ENCODE measurements at regions not wholly inside any gene's neighbourhood (a gene's known extent, or its start where the extent isn't known, plus 50 kb on each side); places are given as distances from the start of the nearest gene placed in this dataset.

- dilution Hi-C loops (cut with HindIII; ENCODE audit: low sequenced_read_pairs, unreplicated experiment), result no loop called here
- Histone ChIP-seq H3K4me2 (ENCODE audit: low read depth, low read length) (no peak overlapping the region), H3K18ac (ENCODE audit: low read depth, low read length) (no peak overlapping the region), H3K27me3 (ENCODE audit: control insufficient read depth, insufficient read depth, low read length) (no peaks in the 10 kb centered on the region), H3K27ac (ENCODE audit: insufficient read depth, low read length) (no peak overlapping the region), H3K4me1 (ENCODE audit: control insufficient read depth, insufficient read depth, low read length) (no peaks in the 10 kb centered on the region), H4K20me1 (ENCODE audit: insufficient read depth, low read length) (no peaks in the 10 kb centered on the region), H3K56ac (ENCODE audit: extremely low read depth, insufficient read depth, low read length) (no peak overlapping the region), H4K8ac (ENCODE audit: low read depth in 2 of 2, low read length in 2 of 2) (no peak overlapping the region), H3K23ac (ENCODE audit: low read depth, low read length) (no peak overlapping the region), H2BK15ac (ENCODE audit: low read depth, low read length) (no peak overlapping the region), H2AK5ac (ENCODE audit: low read depth, low read length) (no peak overlapping the region), H2AK9ac (replicated peaks; ENCODE audit: low read depth, low read length, poor library complexity) (no peak overlapping the region), H4K5ac (ENCODE audit: low read depth, low read length) (no peak overlapping the region), H3K9me3 (ENCODE audit: control insufficient read depth, insufficient read depth, low read length) (peaks cover 71% of the 10 kb centered on the region), H3K9ac (ENCODE audit: low read depth, low read length) (no peak overlapping the region), H2BK120ac (ENCODE audit: low read depth, low read length) (no peak overlapping the region), H2BK5ac (ENCODE audit: low read depth, low read length, poor library complexity, severe bottlenecking) (no peak overlapping the region), H3K4ac (ENCODE audit: low read depth, low read length) (no peak overlapping the region), H2BK20ac (ENCODE audit: low read depth, low read length) (no peak overlapping the region), H3K36me3 (ENCODE audit: control insufficient read depth, insufficient read depth, low read length) (no peaks in the 10 kb centered on the region), H2AFZ (replicated peaks; ENCODE audit: low read length, poor library complexity) (no peak overlapping the region), H3K4me3 (ENCODE audit: insufficient read depth, low read depth, low read length) (no peak overlapping the region), H3K14ac (replicated peaks; ENCODE audit: low read depth, low read length) (no peak overlapping the region), H3K79me1 (ENCODE audit: low read depth in 1 of 2, low read length in 2 of 2) (no peaks in the 10 kb centered on the region), H4K91ac (ENCODE audit: insufficient read depth, low read depth, low read length) (no peak overlapping the region), H3K9me1 (ENCODE audit: insufficient read depth, low read length) (no peaks in the 10 kb centered on the region)
- no peak for ATAC-seq (ENCODE audit: low read depth)
- TF ChIP-seq SMC3 (IDR thresholded peaks at IDR 0.05; ENCODE audit: low read depth, low read length), result no peak
- TF ChIP-seq CHD1 (IDR thresholded peaks at IDR 0.05; ENCODE audit: low read depth, low read length), result no peak
- TF ChIP-seq MAFK (IDR thresholded peaks at IDR 0.05; ENCODE audit: low read depth, low read length), result no peak
- no peak for TF ChIP-seq RFX5 (IDR thresholded peaks at IDR 0.05; ENCODE audit: low read depth, low read length)
- no peak for TF ChIP-seq RAD21 (IDR thresholded peaks at IDR 0.05; ENCODE audit: low read length)
- no peak for TF ChIP-seq FOS (IDR thresholded peaks at IDR 0.05; ENCODE audit: low read depth, low read length)
- TF ChIP-seq BHLHE40 (IDR thresholded peaks at IDR 0.05; ENCODE audit: low read depth, low read length), result no peak
- DNase-seq, result no peak
- in situ Hi-C loops (cut with MboI; ENCODE audit: low sequenced_read_pairs), result no loop called here
- CTCF ChIA-PET, result no interaction called here
- no CpG with 5 or more reads among the region's 16 CpGs for WGBS, 2 experiments (ENCODE audit: extremely low coverage in 2 of 2, insufficient read length in 1 of 2)
- no TSS peak for BruUV-seq (replicated peaks)
- intact Hi-C loops (cut with micrococcal nuclease), result no loop called here
- POLR2A ChIA-PET (ENCODE audit: unreplicated experiment), result no interaction called here
These were observed 636.1 kb downstream of the BRD1 start for GRCh38 chr22:49191506-49191980.

All from IMR-90 (cell line).